ENCODE measurements at regions not wholly inside any gene's neighbourhood (a gene's known extent, or its start where the extent isn't known, plus 50 kb on each side); places are given as distances from the start of the nearest gene placed in this dataset.

DNA sequence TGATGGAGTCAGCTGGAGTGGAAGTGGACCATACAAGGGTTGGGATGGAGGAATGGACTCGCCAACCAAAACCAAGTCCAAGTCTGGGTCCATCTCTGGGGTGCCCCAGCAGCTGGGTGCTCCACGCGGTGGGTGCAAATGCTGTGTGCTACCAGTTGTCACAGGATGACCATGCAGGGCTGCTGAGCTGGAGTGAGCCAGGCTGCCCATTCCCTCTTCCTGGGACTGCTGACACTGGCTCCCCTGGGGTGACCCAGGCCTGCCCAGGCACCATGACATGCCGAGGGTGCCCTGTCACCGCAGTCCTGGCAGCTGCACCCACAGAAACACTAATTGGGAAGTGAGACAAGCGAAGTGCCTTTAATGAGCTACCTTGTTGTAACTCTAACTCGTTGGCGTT lies 140.2 kb downstream of the TPRA1 start:
- H3K27ac ChIP-seq (ENCODE audit: low read depth, low read length), result no peak overlapping the region
- Mint-ChIP-seq H3K4me3 (no peak overlapping the region), H3K27me3 (peaks cover 30 to 43% of the 10 kb centered on the region in 2 donors), H3K27ac (no peak overlapping the region), H3K36me3 (no peaks in the 10 kb centered on the region), H3K4me1 (peaks cover 2 to 7% (median 3%) of the 10 kb centered on the region in 4 donors), H3K9me3 (peaks cover 0 to 3% (median 0%) of the 10 kb centered on the region in 8 donors)
- peaks cover 4% of the 10 kb centered on the region for H3K27me3 ChIP-seq (ENCODE audit: insufficient read depth, low read length)
- H3K4me3 ChIP-seq (ENCODE audit: low read length in 2 of 2), result no peak overlapping the region
- intact Hi-C loops (cut with micrococcal nuclease), result no loop called here
- CTCF ChIA-PET (ENCODE audit: partially characterized antibody), result no interaction called here
- DNase-seq, result no peak
- no peaks in the 10 kb centered on the region for H3K4me1 ChIP-seq (ENCODE audit: insufficient read depth, low read length)
- POLR2A ChIA-PET (ENCODE audit: partially characterized antibody), result no interaction called here
- H3K36me3 ChIP-seq (ENCODE audit: insufficient read depth, low read length), result no peaks in the 10 kb centered on the region
- H3K9me3 ChIP-seq (ENCODE audit: control insufficient read depth in 1 of 2, low read length in 2 of 2), result no peaks in the 10 kb centered on the region

DNA sequence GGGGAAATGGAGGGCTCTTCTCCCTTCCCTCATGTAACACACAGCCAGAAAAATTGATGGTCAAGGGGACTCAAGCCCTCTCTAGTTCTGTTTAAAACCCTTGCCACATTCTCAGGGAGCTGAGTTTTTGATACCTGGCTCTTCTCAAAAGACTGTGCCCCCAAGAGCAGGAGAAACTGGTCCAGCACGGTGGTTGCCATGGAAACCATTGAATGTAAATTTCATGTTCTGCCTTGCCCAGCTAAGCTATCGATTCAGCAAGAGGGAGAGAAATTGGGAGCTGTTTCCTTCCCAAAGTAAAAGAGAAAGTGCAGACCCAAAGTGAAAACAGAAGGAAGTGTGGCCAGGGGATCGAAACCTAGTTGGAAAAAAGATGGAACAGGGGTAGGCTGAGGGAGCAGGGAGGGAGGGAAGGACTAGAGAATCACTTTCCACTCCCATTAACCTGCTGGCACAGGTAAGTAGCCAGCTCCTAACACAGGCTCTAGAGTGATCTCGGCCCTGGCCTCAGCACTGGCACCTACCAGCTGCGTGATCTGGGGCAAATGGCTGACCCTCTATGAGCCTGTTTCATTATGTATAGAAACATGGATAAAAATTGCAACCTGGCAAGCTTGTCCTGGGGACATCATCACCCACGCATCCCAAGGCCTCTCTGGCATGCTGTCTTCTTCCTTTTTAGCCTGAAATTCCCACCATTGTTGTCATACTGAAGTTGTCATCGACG lies 140.9 kb downstream of the TPRA1 start:
- Mint-ChIP-seq H3K36me3 (no peaks in the 10 kb centered on the region), H3K4me3 (no peak overlapping the region), H3K4me1 (no peaks in the 10 kb centered on the region), H3K9me3 (peaks cover 0 to 3% (median 0%) of the 10 kb centered on the region in 8 donors), H3K27me3 (peaks cover 23 to 42% of the 10 kb centered on the region in 2 donors), H3K27ac (no peak overlapping the region)
- Histone ChIP-seq H3K9me3 (ENCODE audit: control insufficient read depth in 1 of 2, low read length in 2 of 2) (no peaks in the 10 kb centered on the region), H3K27me3 (ENCODE audit: insufficient read depth, low read length) (no peaks in the 10 kb centered on the region), H3K4me3 (ENCODE audit: low read length in 2 of 2) (no peak overlapping the region), H3K4me1 (ENCODE audit: insufficient read depth, low read length) (no peaks in the 10 kb centered on the region), H3K27ac (ENCODE audit: low read depth, low read length) (no peak overlapping the region), H3K36me3 (ENCODE audit: insufficient read depth, low read length) (no peaks in the 10 kb centered on the region)
- CTCF ChIA-PET (ENCODE audit: partially characterized antibody), result no interaction called here
- POLR2A ChIA-PET (ENCODE audit: partially characterized antibody), result no interaction called here
- no peak for DNase-seq
- intact Hi-C loops (cut with micrococcal nuclease), result no loop called here

DNA sequence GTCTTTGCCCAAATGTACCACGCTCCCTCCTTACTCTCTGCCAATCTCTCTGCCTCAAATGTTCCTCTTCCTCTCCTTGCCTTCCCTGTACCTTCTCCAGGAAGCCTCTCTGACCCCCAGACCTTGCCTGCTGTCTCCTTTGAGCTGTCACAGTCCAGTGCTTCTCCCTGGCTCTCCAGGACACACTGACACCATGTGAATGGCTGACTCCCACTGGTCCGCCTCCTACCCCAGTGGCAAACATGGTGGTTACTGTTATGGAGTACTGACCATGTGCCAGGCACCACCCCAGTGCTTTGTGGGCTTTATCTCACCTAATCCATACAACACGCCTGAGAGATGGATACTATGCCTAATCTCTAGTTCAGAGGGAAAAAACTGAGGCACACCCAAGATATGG lies 141.9 kb downstream of the TPRA1 start:
- H3K9me3 ChIP-seq (ENCODE audit: control insufficient read depth in 1 of 2, low read length in 2 of 2), result no peaks in the 10 kb centered on the region
- no peaks in the 10 kb centered on the region for H3K4me1 ChIP-seq (ENCODE audit: insufficient read depth, low read length)
- H3K27me3 Mint-ChIP-seq, result peaks cover 18 to 36% of the 10 kb centered on the region in 2 donors
- no peaks in the 10 kb centered on the region for H3K4me1 Mint-ChIP-seq
- H3K9me3 Mint-ChIP-seq, result peaks cover 0 to 3% (median 0%) of the 10 kb centered on the region in 8 donors
- CTCF ChIA-PET (ENCODE audit: partially characterized antibody), result no interaction called here
- no peak overlapping the region for H3K27ac ChIP-seq (ENCODE audit: low read depth, low read length)
- no peak overlapping the region for H3K4me3 ChIP-seq (ENCODE audit: low read length in 2 of 2)
- H3K27me3 ChIP-seq (ENCODE audit: insufficient read depth, low read length), result no peaks in the 10 kb centered on the region
- DNase-seq, result no peak
- H3K4me3 Mint-ChIP-seq, result no peak overlapping the region
- no peaks in the 10 kb centered on the region for H3K36me3 Mint-ChIP-seq
- no peak overlapping the region for H3K27ac Mint-ChIP-seq
- POLR2A ChIA-PET (ENCODE audit: partially characterized antibody), result no interaction called here
- intact Hi-C loops (cut with micrococcal nuclease), result no loop called here
- H3K36me3 ChIP-seq (ENCODE audit: insufficient read depth, low read length), result no peaks in the 10 kb centered on the region

DNA sequence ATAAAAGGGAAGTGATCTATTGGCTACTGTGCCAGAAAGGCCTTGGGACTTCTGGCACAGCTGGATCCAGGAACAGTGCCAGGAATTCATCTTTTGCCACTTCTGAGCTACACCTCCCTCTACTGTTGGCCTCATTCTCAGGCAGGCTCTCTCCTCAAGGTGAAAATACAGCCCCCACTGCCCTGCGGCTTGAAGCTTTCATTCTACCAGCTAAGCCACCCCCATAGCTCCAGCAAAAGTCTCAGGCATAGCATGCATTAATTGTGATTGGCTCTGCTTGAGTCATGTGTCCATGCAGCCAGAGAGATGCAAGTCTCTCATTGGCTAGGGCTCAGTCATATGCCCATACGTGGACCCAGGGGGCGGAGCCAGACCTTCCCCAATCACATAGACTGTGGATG lies 142.4 kb downstream of the TPRA1 start:
- intact Hi-C loops (cut with micrococcal nuclease), result no loop called here
- CTCF ChIA-PET (ENCODE audit: partially characterized antibody), result no interaction called here
- H3K4me3 Mint-ChIP-seq, result no peak overlapping the region
- H3K27ac Mint-ChIP-seq, result no peak overlapping the region
- H3K4me1 ChIP-seq (ENCODE audit: insufficient read depth, low read length), result no peaks in the 10 kb centered on the region
- H3K9me3 Mint-ChIP-seq, result peaks cover 0 to 3% (median 0%) of the 10 kb centered on the region in 8 donors
- no peak overlapping the region for H3K4me3 ChIP-seq (ENCODE audit: low read length in 2 of 2)
- no peaks in the 10 kb centered on the region for H3K27me3 ChIP-seq (ENCODE audit: insufficient read depth, low read length)
- no peaks in the 10 kb centered on the region for H3K36me3 ChIP-seq (ENCODE audit: insufficient read depth, low read length)
- peaks cover 18 to 32% of the 10 kb centered on the region in 2 donors for H3K27me3 Mint-ChIP-seq
- H3K4me1 Mint-ChIP-seq, result no peaks in the 10 kb centered on the region
- no peak for DNase-seq
- no peak overlapping the region for H3K27ac ChIP-seq (ENCODE audit: low read depth, low read length)
- no peaks in the 10 kb centered on the region for H3K36me3 Mint-ChIP-seq
- POLR2A ChIA-PET (ENCODE audit: partially characterized antibody), result no interaction called here
- H3K9me3 ChIP-seq (ENCODE audit: control insufficient read depth in 1 of 2, low read length in 2 of 2), result no peaks in the 10 kb centered on the region

DNA sequence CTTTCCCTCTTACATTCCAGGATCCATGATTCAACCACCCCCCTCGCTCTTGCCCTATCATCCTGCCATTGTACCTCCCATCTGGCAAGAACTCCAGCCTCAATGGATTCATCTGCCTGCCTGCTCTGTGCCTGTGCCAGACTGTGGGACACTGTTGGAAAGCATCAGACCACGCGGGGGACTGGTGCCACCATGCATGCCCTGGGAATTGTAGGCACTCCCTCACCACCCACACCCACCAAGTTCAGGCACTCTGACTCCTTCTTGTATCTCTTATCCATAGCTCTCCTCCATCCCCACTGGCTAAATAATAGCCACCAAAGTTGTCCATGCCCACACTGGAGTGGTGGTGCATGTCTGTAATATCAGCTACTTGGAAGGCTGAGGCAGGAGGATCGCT lies 143.8 kb downstream of the TPRA1 start:
- DNase-seq, result no peak
- no peak overlapping the region for H3K4me3 ChIP-seq (ENCODE audit: low read length in 2 of 2)
- H3K27ac ChIP-seq (ENCODE audit: low read depth, low read length), result no peak overlapping the region
- H3K27me3 Mint-ChIP-seq, result peaks cover 13 to 30% of the 10 kb centered on the region in 2 donors
- no peaks in the 10 kb centered on the region for H3K4me1 ChIP-seq (ENCODE audit: insufficient read depth, low read length)
- H3K27ac Mint-ChIP-seq, result no peak overlapping the region
- no peak overlapping the region for H3K4me3 Mint-ChIP-seq
- peaks cover 0 to 3% (median 0%) of the 10 kb centered on the region in 8 donors for H3K9me3 Mint-ChIP-seq
- POLR2A ChIA-PET (ENCODE audit: partially characterized antibody), result no interaction called here
- no peaks in the 10 kb centered on the region for H3K36me3 Mint-ChIP-seq
- CTCF ChIA-PET (ENCODE audit: partially characterized antibody), result no interaction called here
- intact Hi-C loops (cut with micrococcal nuclease), result no loop called here
- no peaks in the 10 kb centered on the region for H3K27me3 ChIP-seq (ENCODE audit: insufficient read depth, low read length)
- no peaks in the 10 kb centered on the region for H3K9me3 ChIP-seq (ENCODE audit: control insufficient read depth in 1 of 2, low read length in 2 of 2)
- no peaks in the 10 kb centered on the region for H3K4me1 Mint-ChIP-seq
- H3K36me3 ChIP-seq (ENCODE audit: insufficient read depth, low read length), result no peaks in the 10 kb centered on the region

DNA sequence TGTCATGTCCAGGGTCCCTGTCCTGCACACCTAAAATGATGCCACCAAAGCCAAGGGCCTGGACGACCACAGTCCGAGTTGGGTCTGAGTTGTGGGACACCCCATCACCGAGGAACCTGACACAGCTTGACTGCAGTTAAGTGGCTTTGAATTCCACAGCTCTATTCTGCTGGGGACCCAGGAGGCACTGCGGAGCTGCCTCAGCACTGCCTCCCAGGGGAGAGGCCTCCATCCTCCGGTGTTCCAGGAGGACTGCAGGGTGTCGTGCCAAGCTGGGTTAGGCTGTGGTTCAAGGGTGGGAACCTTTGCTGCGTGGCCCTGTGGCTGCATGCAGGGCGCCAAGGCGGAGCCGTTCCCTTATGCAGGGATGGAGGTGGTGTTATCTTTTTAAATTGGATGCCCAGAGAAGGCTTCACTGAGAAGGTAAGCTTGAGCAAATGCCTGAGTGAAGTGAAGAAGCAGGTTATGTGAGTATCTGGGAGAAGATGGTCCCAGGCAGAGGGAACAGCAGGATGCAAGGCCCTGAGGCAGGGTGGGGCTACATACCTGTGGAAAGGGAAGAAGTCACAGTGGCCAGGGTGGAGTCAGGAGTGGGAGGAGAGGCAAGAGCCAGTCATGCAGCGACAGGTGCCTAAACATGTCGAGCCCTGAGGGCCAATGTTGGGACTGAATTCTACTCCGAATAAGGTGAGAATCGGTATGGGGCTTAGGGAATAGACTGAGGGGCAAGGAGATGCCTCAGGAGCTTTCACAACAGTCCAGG lies 144.8 kb downstream of the TPRA1 start:
- peaks cover 0 to 3% (median 0%) of the 10 kb centered on the region in 8 donors for H3K9me3 Mint-ChIP-seq
- H3K36me3 ChIP-seq (ENCODE audit: insufficient read depth, low read length), result no peaks in the 10 kb centered on the region
- no peaks in the 10 kb centered on the region for H3K4me1 ChIP-seq (ENCODE audit: insufficient read depth, low read length)
- intact Hi-C loops (cut with micrococcal nuclease), result no loop called here
- H3K27ac Mint-ChIP-seq, result no peak overlapping the region
- H3K4me3 ChIP-seq (ENCODE audit: low read length in 2 of 2), result no peak overlapping the region
- H3K27me3 Mint-ChIP-seq, result peaks cover 12 to 30% of the 10 kb centered on the region in 2 donors
- no peaks in the 10 kb centered on the region for H3K27me3 ChIP-seq (ENCODE audit: insufficient read depth, low read length)
- CTCF ChIA-PET (ENCODE audit: partially characterized antibody), result no interaction called here
- DNase-seq, result no peak
- no peaks in the 10 kb centered on the region for H3K36me3 Mint-ChIP-seq
- H3K4me1 Mint-ChIP-seq, result no peaks in the 10 kb centered on the region
- no peaks in the 10 kb centered on the region for H3K9me3 ChIP-seq (ENCODE audit: control insufficient read depth in 1 of 2, low read length in 2 of 2)
- POLR2A ChIA-PET (ENCODE audit: partially characterized antibody), result no interaction called here
- no peak overlapping the region for H3K27ac ChIP-seq (ENCODE audit: low read depth, low read length)
- no peak overlapping the region for H3K4me3 Mint-ChIP-seq

DNA sequence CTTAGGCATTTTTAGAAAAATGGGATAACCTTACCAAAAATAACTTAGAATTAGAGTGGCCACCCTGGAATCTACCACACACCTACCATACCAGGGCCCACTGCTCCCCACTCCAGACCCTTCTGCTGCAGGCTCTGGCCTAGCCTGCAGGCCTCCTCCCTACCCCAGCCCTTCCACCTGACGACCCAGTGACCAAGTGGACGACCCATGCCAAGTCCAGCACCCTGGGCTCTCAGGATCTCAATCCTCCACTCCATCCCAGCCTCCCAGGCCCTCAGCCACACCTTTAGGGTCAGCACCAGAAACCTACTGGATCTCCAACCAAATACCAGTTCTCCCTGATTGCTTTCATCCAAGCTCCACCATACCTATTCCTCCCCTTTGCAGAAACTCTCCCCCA lies 145.8 kb downstream of the TPRA1 start:
- H3K9me3 Mint-ChIP-seq, result peaks cover 0 to 3% (median 0%) of the 10 kb centered on the region in 8 donors
- CTCF ChIA-PET (ENCODE audit: partially characterized antibody), result no interaction called here
- DNase-seq, result no peak

More for the DNA sequence above, 145.8 kb downstream of the TPRA1 start:
- intact Hi-C loops (cut with micrococcal nuclease), result no loop called here
- no peaks in the 10 kb centered on the region for H3K36me3 Mint-ChIP-seq
- no peaks in the 10 kb centered on the region for H3K4me1 ChIP-seq (ENCODE audit: insufficient read depth, low read length)
- H3K27me3 Mint-ChIP-seq, result peaks cover 8 to 24% of the 10 kb centered on the region in 2 donors
- H3K9me3 ChIP-seq (ENCODE audit: control insufficient read depth in 1 of 2, low read length in 2 of 2), result no peaks in the 10 kb centered on the region
- no peaks in the 10 kb centered on the region for H3K27me3 ChIP-seq (ENCODE audit: insufficient read depth, low read length)
- no peak overlapping the region for H3K4me3 ChIP-seq (ENCODE audit: low read length in 2 of 2)
- no peak overlapping the region for H3K27ac ChIP-seq (ENCODE audit: low read depth, low read length)
- H3K4me1 Mint-ChIP-seq, result no peaks in the 10 kb centered on the region
- H3K36me3 ChIP-seq (ENCODE audit: insufficient read depth, low read length), result no peaks in the 10 kb centered on the region
- no peak overlapping the region for H3K27ac Mint-ChIP-seq
- H3K4me3 Mint-ChIP-seq, result no peak overlapping the region
- POLR2A ChIA-PET (ENCODE audit: partially characterized antibody), result no interaction called here

All from CD4-positive, alpha-beta memory T cell (primary cell).